ENCODE measurements at regions not wholly inside any gene's neighbourhood (a gene's known extent, or its start where the extent isn't known, plus 50 kb on each side); places are given as distances from the start of the nearest gene placed in this dataset.

DNA sequence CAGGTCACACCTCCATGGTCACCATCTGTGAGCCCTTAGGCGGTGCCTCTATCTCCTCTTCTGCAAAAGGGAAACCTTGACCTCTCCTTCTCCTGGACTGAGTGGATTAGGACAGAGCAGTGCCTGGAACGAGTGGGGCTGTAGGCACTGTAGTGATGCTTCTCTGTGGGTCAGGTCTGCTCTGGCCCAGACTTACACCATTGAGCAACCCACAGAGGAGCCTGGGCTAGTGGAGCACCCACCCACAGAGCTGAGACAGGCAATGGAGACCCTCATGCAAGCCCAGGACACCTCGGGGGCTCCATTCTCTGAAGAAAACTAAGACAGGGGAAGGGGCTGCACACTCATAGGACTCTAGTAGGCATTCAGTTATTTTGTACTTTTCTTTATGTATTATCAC is 400.6 kb downstream of the GADD45G start:
- Histone ChIP-seq H3K27ac (ENCODE audit: low read length) (no peak overlapping the region), H3K4me3 (ENCODE audit: low read length) (no peak overlapping the region), H2AFZ (ENCODE audit: low read length) (no peak overlapping the region), H3K4me1 (ENCODE audit: low read length) (no peaks in the 10 kb centered on the region), H3K36me3 (ENCODE audit: insufficient read depth, low read length) (no peaks in the 10 kb centered on the region), H3K9ac (ENCODE audit: low read length) (no peak overlapping the region), H3K27me3 (ENCODE audit: low read length) (no peaks in the 10 kb centered on the region), H3K79me2 (ENCODE audit: low read length) (no peaks in the 10 kb centered on the region), H3K9me3 (ENCODE audit: low read length) (no peaks in the 10 kb centered on the region), H3K9me2 (replicated peaks; ENCODE audit: insufficient read depth, low read length) (no peaks in the 10 kb centered on the region), H4K20me1 (ENCODE audit: insufficient read depth, low read depth, low read length) (no peaks in the 10 kb centered on the region), H3K4me2 (ENCODE audit: low read depth, low read length, poor library complexity, severe bottlenecking) (no peak overlapping the region)
- DNase-seq = no peak

DNA sequence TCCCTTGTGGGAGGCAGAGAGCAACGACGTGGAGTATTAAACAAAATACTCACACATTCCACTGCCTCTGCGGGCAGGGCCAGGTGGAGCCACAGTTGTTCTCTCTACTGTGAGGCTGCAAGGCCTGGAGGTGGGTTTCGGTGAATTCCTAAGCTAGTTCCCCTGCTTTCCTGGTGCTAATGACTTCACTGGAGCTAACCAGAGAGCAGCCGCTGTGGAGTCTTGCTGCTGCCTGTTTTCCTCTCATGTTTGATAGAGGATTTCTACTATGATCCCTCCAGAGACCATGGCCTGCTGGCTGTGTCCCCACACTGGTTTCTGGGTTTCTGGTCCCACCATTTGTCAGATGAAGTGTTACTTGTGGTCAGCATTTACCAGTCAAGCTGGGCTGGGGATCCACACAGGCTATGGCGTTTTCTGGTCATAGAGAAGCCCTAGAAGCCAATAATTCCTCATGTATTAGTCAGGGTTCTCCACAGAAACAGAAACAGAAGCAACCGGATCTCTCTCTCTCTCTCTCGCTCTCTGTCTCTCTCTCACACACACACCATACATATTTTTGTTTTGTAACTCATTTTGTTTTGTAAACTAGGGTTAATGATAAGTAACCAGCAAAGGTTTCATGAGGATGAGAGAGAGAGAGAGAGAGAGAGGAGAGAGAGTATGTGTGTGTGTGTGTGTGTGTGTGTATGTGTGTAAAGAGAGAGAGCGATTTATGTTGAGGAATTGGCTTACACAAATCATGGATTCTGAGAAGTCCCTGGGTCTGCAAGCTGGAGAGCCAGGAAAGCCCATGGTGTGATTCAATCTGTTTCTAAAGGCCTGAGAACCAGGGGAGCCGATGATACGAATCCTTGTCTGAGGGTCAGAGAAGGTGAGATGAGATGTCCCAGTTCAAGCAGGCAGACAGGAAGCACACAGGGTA is 403.0 kb downstream of the GADD45G start:
- H3K9me3 ChIP-seq (ENCODE audit: low read length) = no peaks in the 10 kb centered on the region
- no peaks in the 10 kb centered on the region for H3K36me3 ChIP-seq (ENCODE audit: insufficient read depth, low read length)
- H3K4me2 ChIP-seq (ENCODE audit: low read depth, low read length, poor library complexity, severe bottlenecking) = no peak overlapping the region
- no peaks in the 10 kb centered on the region for H3K4me1 ChIP-seq (ENCODE audit: low read length)
- H3K27ac ChIP-seq (ENCODE audit: low read length) = no peak overlapping the region
- H3K27me3 ChIP-seq (ENCODE audit: low read length) = no peaks in the 10 kb centered on the region
- no peaks in the 10 kb centered on the region for H4K20me1 ChIP-seq (ENCODE audit: insufficient read depth, low read depth, low read length)
- H3K4me3 ChIP-seq (ENCODE audit: low read length) = no peak overlapping the region
- H2AFZ ChIP-seq (ENCODE audit: low read length) = no peak overlapping the region
- H3K9me2 ChIP-seq (replicated peaks; ENCODE audit: insufficient read depth, low read length) = no peaks in the 10 kb centered on the region
- no peak overlapping the region for H3K9ac ChIP-seq (ENCODE audit: low read length)
- no peaks in the 10 kb centered on the region for H3K79me2 ChIP-seq (ENCODE audit: low read length)
- no peak for DNase-seq

DNA sequence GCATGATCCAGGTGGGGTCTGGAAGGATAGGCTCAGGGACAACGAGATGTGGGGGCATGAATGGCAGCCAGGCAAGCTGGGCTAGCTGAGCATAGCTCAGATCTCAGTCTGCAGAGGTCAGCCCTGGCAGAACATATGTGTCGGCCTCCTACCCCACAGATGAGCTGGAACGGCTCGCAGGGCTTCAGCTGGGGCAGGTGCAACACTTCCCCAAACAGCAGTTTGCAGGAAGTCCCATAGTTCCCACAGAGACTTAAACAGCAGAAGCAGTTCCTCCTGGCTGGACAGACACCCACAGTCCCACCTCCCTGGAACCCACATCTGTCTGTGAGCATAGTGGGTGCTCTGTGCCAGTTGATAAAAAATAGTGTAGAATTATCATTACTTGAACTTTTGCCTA is 404.6 kb downstream of the GADD45G start:
- Histone ChIP-seq H3K36me3 (ENCODE audit: insufficient read depth, low read length) (no peaks in the 10 kb centered on the region), H3K9me3 (ENCODE audit: low read length) (no peaks in the 10 kb centered on the region), H3K9ac (ENCODE audit: low read length) (no peak overlapping the region), H3K27me3 (ENCODE audit: low read length) (no peaks in the 10 kb centered on the region), H3K79me2 (ENCODE audit: low read length) (no peaks in the 10 kb centered on the region), H3K4me3 (ENCODE audit: low read length) (no peak overlapping the region), H3K4me1 (ENCODE audit: low read length) (no peaks in the 10 kb centered on the region), H2AFZ (ENCODE audit: low read length) (no peak overlapping the region), H3K9me2 (replicated peaks; ENCODE audit: insufficient read depth, low read length) (no peaks in the 10 kb centered on the region), H3K27ac (ENCODE audit: low read length) (no peak overlapping the region), H3K4me2 (ENCODE audit: low read depth, low read length, poor library complexity, severe bottlenecking) (no peak overlapping the region), H4K20me1 (ENCODE audit: insufficient read depth, low read depth, low read length) (no peaks in the 10 kb centered on the region)
- DNase-seq = no peak

DNA sequence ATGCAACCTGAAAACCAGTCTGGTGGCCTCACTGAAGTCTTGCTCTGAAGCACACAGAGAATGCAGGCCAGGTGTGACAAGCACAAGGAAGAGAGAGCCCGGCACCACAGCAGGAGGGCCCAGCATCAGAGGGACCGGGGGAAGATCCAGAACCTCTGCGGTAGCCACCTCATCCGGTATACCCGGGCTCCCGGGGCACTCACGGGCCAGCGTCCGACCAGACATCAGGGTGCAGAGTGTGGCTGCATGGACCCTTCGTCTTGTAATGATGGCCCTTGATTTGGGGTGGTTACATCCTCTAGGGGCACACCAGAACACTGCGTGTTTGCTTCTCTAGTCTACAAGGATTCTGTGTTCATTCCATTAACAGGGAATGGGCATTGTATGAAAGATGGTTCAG is 406.0 kb downstream of the GADD45G start:
- H3K4me3 ChIP-seq (ENCODE audit: low read length) = no peak overlapping the region
- no peak for DNase-seq

GRCh38 chr9:90012949-90013348 is 408.1 kb downstream of the GADD45G start:
- Histone ChIP-seq H3K27ac (ENCODE audit: low read length) (no peak overlapping the region), H4K20me1 (ENCODE audit: insufficient read depth, low read depth, low read length) (no peaks in the 10 kb centered on the region), H3K27me3 (ENCODE audit: low read length) (no peaks in the 10 kb centered on the region), H3K4me3 (ENCODE audit: low read length) (no peak overlapping the region), H2AFZ (ENCODE audit: low read length) (no peak overlapping the region), H3K4me2 (ENCODE audit: low read depth, low read length, poor library complexity, severe bottlenecking) (no peak overlapping the region), H3K9me3 (ENCODE audit: low read length) (no peaks in the 10 kb centered on the region), H3K9ac (ENCODE audit: low read length) (no peak overlapping the region), H3K36me3 (ENCODE audit: insufficient read depth, low read length) (no peaks in the 10 kb centered on the region), H3K9me2 (replicated peaks; ENCODE audit: insufficient read depth, low read length) (no peaks in the 10 kb centered on the region), H3K4me1 (ENCODE audit: low read length) (no peaks in the 10 kb centered on the region), H3K79me2 (ENCODE audit: low read length) (no peaks in the 10 kb centered on the region)
- DNase-seq = no peak

More for the DNA sequence above, 406.0 kb downstream of the GADD45G start:
- Histone ChIP-seq H3K27me3 (ENCODE audit: low read length) (no peaks in the 10 kb centered on the region), H3K4me1 (ENCODE audit: low read length) (no peaks in the 10 kb centered on the region), H4K20me1 (ENCODE audit: insufficient read depth, low read depth, low read length) (no peaks in the 10 kb centered on the region), H3K79me2 (ENCODE audit: low read length) (no peaks in the 10 kb centered on the region), H3K36me3 (ENCODE audit: insufficient read depth, low read length) (no peaks in the 10 kb centered on the region), H3K9me2 (replicated peaks; ENCODE audit: insufficient read depth, low read length) (no peaks in the 10 kb centered on the region), H3K9me3 (ENCODE audit: low read length) (no peaks in the 10 kb centered on the region), H3K9ac (ENCODE audit: low read length) (no peak overlapping the region), H3K4me2 (ENCODE audit: low read depth, low read length, poor library complexity, severe bottlenecking) (no peak overlapping the region), H3K27ac (ENCODE audit: low read length) (no peak overlapping the region), H2AFZ (ENCODE audit: low read length) (no peak overlapping the region)

DNA sequence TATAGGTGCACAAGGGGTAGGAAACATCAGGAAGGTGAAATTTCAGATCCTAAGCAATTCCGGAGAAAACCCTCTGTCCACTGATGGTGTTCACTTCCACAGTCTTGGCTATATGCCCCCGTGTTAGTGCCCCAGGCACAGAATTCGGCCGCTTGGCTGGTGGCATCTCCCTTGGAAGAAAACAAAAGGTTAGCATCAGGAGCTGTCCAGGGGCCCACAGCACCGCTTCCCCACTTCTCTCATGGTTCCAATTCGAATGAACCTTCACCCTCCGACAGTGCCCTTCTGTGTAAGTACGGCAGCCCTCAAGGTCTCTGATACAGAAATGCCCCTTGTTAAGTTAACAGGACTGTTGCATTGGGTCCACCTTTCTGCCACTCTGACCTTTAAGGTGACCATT is 409.0 kb downstream of the GADD45G start:
- no peak overlapping the region for H2AFZ ChIP-seq (ENCODE audit: low read length)
- no peaks in the 10 kb centered on the region for H3K9me3 ChIP-seq (ENCODE audit: low read length)
- no peaks in the 10 kb centered on the region for H4K20me1 ChIP-seq (ENCODE audit: insufficient read depth, low read depth, low read length)
- no peaks in the 10 kb centered on the region for H3K36me3 ChIP-seq (ENCODE audit: insufficient read depth, low read length)
- H3K4me1 ChIP-seq (ENCODE audit: low read length) = no peaks in the 10 kb centered on the region
- no peak overlapping the region for H3K4me2 ChIP-seq (ENCODE audit: low read depth, low read length, poor library complexity, severe bottlenecking)
- no peaks in the 10 kb centered on the region for H3K9me2 ChIP-seq (replicated peaks; ENCODE audit: insufficient read depth, low read length)
- no peak overlapping the region for H3K9ac ChIP-seq (ENCODE audit: low read length)
- H3K79me2 ChIP-seq (ENCODE audit: low read length) = no peaks in the 10 kb centered on the region
- H3K27ac ChIP-seq (ENCODE audit: low read length) = no peak overlapping the region
- no peak for DNase-seq
- no peak overlapping the region for H3K4me3 ChIP-seq (ENCODE audit: low read length)
- no peaks in the 10 kb centered on the region for H3K27me3 ChIP-seq (ENCODE audit: low read length)

- Histone ChIP-seq H3K79me2 (ENCODE audit: low read length) (no peaks in the 10 kb centered on the region), H3K27ac (ENCODE audit: low read length) (no peak overlapping the region), H3K9me2 (replicated peaks; ENCODE audit: insufficient read depth, low read length) (no peaks in the 10 kb centered on the region), H3K36me3 (ENCODE audit: insufficient read depth, low read length) (no peaks in the 10 kb centered on the region), H2AFZ (ENCODE audit: low read length) (no peak overlapping the region), H3K9ac (ENCODE audit: low read length) (no peak overlapping the region), H4K20me1 (ENCODE audit: insufficient read depth, low read depth, low read length) (no peaks in the 10 kb centered on the region), H3K4me2 (ENCODE audit: low read depth, low read length, poor library complexity, severe bottlenecking) (no peak overlapping the region), H3K27me3 (ENCODE audit: low read length) (no peaks in the 10 kb centered on the region), H3K4me1 (ENCODE audit: low read length) (no peaks in the 10 kb centered on the region), H3K4me3 (ENCODE audit: low read length) (no peak overlapping the region), H3K9me3 (ENCODE audit: low read length) (no peaks in the 10 kb centered on the region)
- no peak for DNase-seq
Observed at GRCh38 chr9:90014421-90014820, 409.6 kb downstream of the GADD45G start.

DNA sequence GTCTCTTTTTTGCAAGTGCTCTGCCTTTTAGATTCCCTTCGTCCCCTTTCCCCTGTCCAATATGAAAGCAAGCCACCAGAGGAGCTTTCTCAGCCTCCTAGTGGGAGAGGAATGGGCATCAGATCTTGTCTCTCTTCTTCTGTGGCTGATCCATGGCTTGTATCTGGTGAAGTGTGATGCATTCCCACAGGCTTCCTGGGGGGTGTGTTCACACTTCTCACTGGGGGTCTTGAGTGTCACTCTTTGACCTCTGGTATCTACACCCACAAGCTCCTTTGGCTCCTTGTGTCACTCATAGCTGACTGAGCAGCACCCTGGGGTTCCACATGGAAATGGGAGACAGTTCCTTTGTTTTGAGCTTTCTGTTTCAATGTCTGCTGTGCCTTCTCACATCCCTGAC is 411.5 kb downstream of the GADD45G start:
- Histone ChIP-seq H3K4me1 (ENCODE audit: low read length) (no peaks in the 10 kb centered on the region), H3K4me2 (ENCODE audit: low read depth, low read length, poor library complexity, severe bottlenecking) (no peak overlapping the region), H3K9ac (ENCODE audit: low read length) (no peak overlapping the region), H3K9me3 (ENCODE audit: low read length) (no peaks in the 10 kb centered on the region), H3K36me3 (ENCODE audit: insufficient read depth, low read length) (no peaks in the 10 kb centered on the region), H2AFZ (ENCODE audit: low read length) (no peak overlapping the region), H3K27me3 (ENCODE audit: low read length) (no peaks in the 10 kb centered on the region), H4K20me1 (ENCODE audit: insufficient read depth, low read depth, low read length) (no peaks in the 10 kb centered on the region), H3K9me2 (replicated peaks; ENCODE audit: insufficient read depth, low read length) (no peaks in the 10 kb centered on the region), H3K4me3 (ENCODE audit: low read length) (no peak overlapping the region), H3K27ac (ENCODE audit: low read length) (no peak overlapping the region), H3K79me2 (ENCODE audit: low read length) (no peaks in the 10 kb centered on the region)
- DNase-seq = no peak

Data from Karpas-422 (cell line).